NCI-H345 (cell line): ENCODE measurements at regions not wholly inside any gene's neighbourhood (a gene's known extent, or its start where the extent isn't known, plus 50 kb on each side); places are given as distances from the start of the nearest gene placed in this dataset.
A peak's percentile ranks its signal among the peaks of the same experiment; 100 is the strongest.
"Not testable (repeated sequence)": the region's sequence is repeated elsewhere in the genome, so short reads cannot be mapped to it uniquely, and the experiment has no call there.

Source experiments
- DNase-seq: peaks from one replicate; lab custom pipeline; 2025; lab: John Stamatoyannopoulos, UW

DNA sequence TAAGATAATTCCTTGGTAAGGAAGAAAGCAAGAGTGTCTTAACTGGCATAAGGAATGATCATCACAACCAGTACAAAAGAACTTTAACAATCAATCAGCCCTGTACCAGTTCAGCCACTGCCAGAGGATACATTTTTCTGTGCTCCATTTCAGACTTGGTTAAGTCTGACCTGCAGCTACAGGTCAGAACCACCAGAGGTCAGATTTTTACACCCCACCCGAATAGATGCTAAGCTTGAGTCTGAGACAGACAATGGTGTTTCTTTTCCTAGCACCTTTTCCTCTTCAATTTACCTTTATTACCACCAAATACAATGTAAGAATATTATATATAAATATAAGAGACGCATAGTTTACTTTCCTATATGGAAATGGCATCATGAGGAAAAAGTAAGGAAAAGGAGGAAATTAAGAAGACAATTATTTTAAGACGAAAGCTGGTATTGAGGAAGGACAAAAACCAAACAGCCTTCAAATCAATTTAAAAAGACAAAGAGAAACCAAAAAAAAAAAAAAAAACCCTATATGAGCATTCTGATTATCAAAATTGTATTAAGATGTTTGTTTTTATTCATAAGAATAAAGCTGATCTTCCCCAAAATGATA is 215.3 kb upstream of the TTC29 start:
- peak; percentile 10 for DNase-seq

DNA sequence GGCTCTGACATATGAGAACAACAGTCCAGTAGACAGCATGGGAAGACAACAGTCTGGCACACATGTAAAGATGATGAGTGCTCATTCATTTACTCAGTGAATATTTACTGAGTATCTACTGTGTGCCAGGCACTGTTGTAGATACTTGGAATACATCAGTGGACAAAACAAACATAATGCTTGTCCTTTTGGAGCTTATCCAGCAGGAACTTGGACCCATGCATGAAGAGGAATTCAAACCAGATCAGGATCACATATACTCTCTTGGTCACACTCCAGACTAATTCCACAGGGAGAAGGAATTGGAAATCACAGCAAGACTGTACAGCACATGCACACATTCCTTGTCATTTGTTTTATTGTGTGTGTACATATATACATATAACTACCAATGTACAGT is 217.6 kb upstream of the TTC29 start:
- no peak for DNase-seq

DNA sequence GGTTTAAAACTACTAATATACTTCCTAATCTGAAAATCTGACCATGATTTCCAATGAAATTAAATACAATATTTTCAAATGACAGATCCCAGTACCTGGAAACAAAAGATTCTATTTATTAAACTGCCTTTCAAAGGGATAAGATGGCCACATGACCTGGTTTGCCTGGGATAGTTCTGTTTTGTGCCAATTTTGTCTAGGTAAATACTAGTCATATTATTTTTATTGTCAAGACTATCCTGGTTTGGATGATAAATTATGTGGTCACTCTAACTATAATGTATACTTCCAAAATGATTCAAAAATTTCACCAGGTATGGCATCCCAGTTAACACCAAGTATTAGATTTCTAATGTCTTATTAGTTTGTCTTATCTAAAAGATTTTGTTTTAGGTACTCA is 222.5 kb upstream of the TTC29 start:
- DNase-seq = not testable (repeated sequence)

DNA sequence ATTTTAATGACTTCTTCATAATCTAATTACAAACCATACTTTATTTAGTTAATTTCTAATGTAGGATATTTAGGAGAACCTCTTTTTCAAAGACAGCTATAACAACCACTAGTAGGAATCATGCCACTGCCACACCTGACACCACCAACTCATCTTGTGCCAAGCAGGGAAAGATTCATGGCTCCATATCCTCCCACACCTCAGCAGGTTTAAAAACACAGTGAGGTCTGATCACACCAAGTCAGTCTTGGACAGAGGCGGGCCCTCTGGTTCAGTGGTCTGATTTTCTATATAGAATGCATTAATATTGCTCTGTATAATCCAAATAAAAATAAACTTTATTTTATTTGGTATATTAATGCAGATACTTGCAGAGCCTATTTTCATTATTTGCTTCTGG is 227.7 kb upstream of the TTC29 start:
- DNase-seq = no peak

DNA sequence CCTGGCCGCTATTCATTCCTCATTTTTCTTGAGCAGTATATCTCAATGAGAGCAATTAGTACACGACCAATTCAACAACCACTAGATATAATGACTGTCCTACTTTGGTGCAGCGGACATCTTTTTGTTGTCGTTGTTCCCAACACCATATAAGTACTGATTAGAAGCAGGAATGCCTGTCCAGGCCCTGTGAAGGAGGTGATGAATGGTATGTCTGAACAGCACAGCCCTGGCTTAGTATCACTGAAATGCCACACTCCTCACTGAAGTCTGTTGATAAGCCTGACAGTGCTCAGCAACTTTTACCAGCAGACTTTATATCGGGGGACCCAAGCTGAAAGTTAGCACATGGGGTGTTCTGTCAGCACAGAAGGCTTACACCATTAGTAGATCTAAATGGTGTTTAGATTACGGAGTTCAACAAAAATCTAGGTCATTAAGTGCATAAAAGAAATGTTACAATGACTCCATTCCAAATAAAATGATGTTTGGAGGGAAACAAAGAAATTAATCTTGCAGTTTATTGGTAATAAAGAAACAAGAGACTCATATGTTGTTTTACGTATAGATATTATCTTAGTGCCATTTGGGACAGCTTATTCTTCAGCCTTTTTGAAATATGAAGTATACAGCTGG is 228.3 kb upstream of the TTC29 start:
- DNase-seq = no peak

DNA sequence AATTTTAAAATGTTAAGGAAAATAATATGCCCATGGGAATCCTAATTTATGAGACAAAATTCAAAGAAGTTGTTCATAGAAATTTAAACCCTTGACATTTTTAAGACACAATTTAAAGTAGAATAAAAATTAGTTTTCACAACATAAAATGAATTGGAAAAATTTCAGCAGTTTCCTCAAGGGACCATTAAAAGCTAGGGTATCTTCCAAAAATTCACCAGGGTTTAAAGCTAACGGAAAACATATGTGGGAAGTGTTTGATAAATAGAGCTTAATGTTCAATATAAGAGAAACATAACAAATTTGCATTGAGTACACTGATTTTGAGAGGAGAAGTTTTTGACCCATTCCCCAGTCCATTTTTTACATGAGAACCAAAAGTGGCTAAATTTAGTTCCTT is 228.9 kb upstream of the TTC29 start:
- no peak for DNase-seq

DNA sequence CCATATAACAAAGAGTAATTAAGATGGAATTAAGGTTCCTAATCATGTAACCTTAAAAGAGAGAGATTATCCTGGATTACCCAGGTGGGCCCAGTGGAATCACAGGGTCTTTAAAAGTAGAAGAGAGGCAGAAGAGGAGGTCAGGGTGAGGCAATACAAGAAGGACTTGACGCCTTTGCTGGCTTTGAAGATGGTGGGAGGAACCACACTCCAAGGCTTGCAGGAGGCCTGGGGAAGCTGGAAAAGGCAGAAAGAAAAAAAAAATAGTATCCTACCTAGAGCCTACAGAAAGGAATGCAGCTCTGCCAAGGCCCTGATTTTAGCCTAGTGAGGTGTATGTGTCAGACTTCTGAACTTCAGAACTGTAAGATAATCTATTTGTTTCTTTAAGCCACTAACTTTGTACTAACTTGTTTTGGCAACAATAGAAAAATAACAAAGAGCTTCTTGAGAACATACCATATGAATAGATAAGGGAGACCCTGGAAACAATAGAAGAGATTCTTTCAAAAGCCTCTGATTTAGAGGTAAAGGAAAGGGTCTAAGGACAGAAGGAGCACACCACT is 229.9 kb upstream of the TTC29 start:
- DNase-seq = no peak

DNA sequence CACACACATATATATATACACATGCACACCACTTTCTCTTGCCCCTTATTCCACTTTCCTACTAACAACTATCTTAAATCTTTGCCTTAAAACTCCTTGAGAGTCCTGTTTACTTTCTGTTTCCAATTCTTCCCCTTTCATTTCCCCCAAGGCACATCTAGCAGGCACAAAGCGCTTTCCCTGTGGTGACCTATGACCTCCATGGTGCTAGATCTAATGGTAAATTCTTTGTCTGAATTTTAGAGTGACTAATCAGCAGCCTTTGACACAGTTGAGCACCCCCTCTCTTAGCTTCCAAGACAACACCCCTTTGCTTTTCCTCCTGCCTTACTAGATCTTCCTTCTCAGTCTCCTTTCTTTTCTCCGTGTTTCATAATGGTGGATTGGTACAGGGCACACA is 236.4 kb upstream of the TTC29 start:
- no peak for DNase-seq

DNA sequence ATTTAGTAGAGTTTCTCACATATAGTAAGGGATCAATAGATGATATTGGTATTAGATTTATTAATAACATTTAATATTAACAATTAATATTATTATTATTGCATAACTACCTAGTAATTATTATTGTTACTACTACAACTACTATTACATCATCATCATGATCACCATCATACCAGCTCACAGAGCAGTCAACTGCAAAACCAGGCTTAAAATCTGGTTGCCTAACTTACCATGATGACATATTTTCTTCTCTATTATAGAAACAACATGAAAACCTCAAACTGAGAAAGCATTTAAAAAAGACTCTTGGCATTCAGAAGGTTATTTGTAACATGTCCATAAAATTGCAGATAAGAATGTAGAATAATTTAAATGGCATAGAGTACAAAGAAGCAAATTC is 247.0 kb upstream of the TTC29 start:
- no peak for DNase-seq

DNA sequence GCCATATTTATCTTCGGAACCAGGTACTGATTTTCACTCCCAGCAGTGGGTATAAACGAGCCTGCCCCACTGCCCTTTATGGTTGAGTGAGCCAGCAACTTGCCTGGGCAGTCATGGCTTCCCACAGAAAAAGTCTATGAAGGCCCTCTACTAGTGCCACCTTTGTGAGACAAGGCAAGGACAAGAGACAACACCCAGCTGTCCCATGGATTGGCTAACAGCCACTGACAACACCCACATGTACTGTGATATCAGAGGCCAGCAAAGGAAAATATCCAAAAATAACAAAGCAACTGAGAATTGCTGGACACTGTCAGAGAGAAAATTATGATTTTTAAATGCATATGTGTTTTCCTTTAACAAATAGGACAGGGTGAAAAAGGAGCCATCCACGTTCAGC is 248.4 kb upstream of the TTC29 start:
- no peak for DNase-seq

DNA sequence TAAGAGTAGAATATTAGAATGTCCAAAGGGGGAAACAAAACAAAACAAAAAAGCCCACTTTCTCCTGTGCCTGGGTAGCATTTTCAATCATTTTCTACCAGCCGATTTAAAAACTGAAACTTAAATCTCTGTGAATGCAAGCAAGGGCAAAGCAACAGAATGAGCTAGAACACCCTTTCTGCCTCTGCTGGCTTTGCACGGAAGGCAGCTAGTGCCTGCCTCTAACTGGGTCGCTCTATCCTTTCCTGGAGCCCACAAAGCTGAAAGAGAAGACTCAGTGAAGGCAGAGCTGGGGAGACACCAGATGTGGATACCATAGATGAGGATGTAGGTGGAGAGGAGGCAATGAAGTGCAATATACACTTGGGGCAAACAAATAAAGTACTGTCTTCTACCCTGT is 248.9 kb upstream of the TTC29 start:
- no peak for DNase-seq

DNA sequence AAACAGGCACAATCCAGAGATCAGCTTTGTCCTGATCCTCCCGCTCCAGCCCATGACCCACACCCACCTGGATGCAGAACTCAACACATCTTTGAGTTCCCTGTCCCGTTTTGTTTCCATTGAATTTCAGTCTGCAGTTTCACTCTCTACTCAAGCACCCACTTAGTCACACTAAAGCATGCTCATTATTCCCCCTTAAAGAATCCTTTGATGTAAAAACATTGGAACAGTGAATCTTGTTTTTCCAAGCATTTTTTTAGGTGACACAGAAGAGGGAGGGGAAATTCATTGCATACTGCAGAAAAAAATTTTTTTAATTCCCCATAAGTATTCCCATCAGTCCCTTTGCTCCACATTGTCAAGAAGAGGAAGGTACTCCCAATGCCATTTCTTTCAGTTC is 249.7 kb upstream of the TTC29 start:
- no peak for DNase-seq

DNA sequence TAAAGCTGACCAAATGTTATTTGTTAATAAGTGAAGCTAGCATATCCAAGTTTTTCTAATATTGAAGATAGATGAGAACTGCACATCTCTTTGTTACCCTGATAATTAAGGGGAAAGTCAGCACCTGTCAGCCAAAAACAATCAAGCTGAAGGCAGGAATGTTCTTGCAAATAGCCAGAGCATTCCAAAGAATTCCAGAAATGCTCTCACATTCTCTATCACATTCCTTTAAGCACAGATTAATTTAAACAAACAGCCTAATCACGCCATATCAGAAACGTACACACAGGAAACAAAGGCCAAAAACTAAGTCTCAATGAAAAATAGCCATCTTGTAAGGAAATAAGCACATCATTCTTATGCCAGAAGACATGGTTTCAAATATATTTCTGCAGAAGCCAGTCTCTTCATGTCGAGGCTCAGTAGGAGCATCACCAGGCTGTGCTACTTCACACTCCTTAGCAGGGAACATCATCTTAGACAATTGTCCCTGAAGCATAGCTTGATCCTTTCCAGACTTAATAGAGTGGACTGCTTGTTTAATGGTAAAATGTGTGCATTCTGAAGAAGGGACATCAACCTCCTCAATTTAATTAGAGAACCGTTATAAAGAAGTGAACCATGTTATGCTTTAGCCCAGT is 252.9 kb upstream of the TTC29 start:
- no peak for DNase-seq

DNA sequence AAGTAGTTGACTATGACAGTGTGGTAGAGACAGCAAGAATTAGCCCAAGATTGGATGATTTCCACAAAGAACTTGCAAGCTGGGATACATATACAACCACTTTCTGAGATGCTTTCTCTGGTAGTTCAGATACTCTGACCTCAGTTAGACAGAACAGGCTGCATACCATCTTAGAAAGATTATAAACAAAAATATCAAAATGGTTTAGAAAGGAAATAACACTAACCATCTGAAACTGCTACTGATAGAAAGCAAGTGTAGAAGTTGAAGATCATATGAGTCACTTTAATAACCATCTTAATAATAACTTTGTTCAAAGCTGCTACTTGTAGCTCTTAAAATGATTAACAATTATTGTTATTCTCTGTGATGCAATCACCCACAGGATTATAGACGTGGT is 255.4 kb upstream of the TTC29 start:
- DNase-seq = no peak

DNA sequence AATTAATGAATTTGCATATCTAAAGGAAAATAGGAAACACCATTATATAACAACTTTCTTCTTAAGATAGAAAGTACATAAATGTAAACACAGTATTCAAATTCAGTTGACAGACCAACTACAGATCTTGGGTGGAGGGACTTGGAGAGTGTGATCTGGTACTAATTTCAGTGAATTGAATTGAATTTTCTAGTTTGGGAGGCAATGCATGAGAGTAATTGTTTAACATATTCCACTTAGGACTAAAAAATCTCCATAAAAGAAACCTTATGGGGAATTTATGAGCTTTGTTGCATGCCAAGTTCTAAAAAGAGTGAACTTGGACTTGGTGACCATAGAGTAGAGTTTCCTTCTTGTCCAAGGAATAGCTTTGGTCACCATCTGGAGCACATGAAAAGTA is 261.1 kb upstream of the TTC29 start:
- no peak for DNase-seq

DNA sequence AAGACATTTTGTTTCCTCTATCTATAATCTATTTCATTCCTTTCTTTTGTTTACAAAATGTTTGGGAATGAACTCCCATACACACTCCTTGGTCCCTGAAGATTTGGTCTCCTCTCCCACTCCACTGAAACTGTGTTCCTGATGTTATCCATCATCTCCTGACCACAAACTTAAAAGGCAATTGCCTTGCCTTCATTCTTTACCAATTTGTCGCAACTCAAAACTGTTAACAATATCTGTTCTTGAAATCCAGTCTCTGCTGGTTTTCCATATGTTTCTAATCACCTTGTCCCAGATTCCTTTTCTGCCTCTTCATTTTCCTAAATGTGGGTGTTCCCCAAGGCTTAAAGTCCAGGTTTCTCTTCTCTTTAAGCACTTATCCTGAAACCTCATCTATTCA is 262.2 kb upstream of the TTC29 start:
- no peak for DNase-seq

DNA sequence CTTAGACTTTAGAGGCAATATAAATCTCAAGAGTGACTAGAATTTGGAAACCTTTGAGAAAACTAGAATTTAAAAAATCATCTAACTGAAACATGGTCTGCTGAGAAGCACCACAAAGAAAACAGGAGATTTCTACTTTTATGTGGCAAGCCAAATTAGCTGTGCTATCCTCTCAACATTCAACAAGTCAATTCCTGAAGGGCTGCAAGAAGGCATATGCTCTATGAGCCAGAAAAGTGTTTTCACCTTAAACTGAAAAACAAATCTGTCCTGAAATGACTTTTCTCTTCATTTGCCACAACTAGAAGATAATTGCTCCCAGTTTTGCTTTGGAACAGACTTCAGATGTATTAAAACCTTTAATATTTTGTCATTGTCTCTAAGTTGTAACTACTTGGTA is 263.2 kb upstream of the EDNRA start:
- DNase-seq = no peak

DNA sequence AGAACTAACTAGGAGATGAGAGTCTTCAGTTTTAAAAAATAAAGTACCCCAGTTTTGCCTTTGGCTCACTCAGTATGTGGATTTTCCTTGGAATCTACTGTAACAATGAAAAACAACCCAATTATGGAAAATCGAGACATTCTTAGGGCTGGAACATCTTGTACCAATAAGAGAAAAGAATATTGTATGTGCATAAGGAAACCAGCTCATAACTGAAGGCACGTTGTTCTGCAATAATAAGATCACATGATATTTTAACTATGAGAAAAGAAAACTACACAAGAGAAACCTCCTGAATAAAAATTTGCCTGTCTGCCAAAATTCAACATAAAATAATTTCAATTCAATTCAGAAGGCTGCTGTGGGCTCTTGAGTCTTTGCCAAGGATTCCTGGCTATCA is 261.8 kb upstream of the EDNRA start:
- DNase-seq = no peak

DNA sequence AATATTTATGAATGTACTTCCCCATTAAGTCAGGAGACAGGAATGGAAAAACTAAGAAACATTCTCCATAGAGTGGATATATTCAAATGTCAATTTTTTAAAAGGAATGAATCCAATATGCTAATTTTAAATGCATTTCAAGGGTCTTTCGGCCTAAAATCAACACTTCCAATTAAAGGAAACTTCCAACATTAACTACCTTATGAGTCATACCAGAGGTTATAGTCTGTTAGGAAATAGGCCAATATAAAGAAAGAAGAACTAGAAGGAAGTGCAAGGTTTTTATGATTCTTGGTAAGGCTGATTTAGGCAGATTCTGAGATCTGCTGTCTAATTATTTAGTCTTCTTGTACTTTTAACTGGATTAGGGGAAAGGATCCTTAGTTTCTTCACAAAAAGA is 260.1 kb upstream of the EDNRA start:
- DNase-seq = no peak

DNA sequence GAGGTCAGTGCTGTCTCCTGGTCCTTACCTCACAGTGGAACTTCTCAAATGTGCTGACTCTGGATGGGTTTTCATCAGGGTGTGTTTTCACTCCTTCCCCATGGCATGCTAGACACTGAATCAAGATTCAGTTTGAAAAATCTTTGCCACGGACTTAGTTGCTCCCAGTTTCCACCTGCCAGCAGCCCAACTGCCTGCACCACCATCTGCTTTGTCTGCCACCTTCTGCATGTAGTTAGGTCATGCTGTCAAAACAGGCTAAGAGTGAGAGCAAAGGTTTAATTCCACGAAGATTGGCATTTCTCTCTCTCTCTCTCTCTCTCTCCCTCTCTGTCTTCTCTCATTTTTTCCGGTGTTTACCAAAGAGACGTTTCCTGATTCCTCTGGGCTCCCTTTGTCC is 258.0 kb upstream of the EDNRA start:
- no peak for DNase-seq

DNA sequence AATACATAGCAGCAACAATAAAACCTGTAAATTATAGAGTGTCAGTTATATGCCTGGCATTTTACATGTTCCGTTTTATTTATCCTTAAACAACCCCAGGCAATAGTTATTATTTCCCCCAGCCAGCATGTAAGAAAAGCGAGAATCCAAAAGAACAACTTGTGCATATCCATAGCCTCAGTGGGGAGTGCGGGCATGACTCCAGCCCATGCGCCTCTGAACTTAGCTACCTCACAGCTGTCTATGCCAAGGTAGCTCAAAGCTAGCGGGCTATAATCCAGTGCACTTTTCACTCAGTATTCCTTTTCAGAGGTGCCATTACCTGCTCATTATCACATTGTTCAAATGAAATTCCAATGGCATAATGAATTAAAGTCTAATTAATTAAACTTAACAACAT is 257.3 kb upstream of the EDNRA start:
- no peak for DNase-seq

DNA sequence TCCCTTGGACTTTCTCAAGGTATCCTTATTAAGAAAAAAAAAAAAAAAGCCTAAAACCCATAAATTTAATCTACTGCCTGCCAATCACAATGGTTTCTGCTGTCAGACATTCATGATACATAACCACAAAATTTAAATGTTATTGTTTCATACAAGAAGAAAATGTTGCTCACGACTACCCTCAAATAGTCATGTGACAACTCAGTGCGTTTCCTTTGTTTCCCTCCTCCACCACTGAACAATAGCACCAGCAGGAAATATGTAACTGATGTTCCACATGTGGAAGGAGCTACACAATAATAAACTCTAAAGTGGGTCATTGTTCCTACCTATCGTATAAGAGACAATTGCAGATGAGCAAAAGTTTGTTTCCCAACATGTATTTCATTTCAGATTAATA is 244.1 kb upstream of the EDNRA start:
- DNase-seq = no peak

DNA sequence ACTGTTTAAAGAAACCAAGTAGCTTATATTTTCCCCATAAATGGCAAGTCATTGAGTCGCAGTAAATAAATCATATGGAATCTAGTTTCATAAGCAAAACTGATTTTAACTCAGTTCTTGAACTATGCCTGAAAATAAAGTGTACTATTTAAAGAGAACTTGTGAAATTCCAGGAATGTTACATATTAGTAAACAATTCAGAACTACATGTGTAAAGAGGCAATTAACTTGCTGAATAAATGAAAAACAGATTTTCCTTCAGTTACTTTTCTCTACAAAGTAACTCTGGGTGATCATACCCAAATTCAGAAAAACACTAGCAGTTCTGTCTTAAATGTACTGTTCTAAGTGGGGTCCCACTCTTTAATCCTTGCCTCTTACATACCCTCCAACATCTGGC is 236.1 kb upstream of the EDNRA start:
- no peak for DNase-seq

DNA sequence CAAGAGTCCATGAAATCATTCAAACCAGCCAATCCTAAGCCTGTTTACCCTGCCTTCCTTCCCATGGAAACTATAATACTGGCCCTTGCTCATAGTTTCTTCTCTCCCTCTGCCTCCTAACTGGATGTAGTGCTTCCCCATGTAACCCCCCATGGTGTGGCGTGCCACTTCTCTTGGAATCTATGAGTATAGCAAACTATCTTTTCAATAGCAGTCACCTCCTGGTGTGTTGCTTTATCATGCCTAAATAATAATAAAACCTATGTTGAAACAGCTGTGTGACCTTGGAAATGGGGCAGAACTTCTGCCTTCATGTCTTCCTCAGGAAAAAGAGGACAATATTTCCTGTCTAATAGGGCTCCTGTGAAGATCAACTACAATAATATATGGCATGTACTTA is 234.8 kb upstream of the EDNRA start:
- DNase-seq = no peak
